Right ventricle myocardium inferior (tissue), 1 donor: ENCODE measurements at regions not wholly inside any gene's neighbourhood (a gene's known extent, or its start where the extent isn't known, plus 50 kb on each side); places are given as distances from the start of the nearest gene placed in this dataset.

Experiments used
- ATAC-seq: fragments of 200-7000 bp; cut with Tn5 transposase; one replicate; pipeline ENCODE4 v1.9.1; 2020; ENCODE audit warnings: mild to moderate bottlenecking, moderate library complexity
- DNase-seq: peaks from one replicate; pipeline ENCODE4 v3.0.0; 2021; ENCODE audit errors: missing footprints
- intact Hi-C: fragments of 100-400 bp; cut with DNase I; formaldehyde crosslinking; loops from one replicate; pipeline ENCODE4 v1.11.0; 2022
- donor health status: DM: no; HTN: yes; CAD: no; lungs with severe emphysema.

DNA sequence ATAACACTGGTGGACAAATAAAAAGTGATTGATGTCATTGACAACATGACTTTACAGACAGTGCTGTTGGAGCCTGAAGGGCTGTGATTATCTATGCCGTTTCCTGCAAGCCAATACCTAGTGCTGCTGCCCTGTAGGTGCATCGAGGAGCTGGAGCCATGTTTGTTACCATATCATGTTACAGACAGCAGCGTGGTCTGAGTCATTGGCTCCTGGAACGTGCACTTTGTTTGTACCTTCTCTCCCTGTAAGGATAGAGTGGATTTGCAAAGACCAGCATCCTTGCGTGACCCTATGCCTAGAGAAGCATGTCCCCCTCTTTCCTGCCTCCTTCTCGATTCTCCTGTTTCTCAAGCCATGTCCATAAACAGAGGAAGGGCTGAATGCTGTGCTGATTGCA lies 597.2 kb downstream of the TYW1 start:
- ATAC-seq (no peak), DNase-seq (no peak)
- intact Hi-C loops, result no loop called here

DNA sequence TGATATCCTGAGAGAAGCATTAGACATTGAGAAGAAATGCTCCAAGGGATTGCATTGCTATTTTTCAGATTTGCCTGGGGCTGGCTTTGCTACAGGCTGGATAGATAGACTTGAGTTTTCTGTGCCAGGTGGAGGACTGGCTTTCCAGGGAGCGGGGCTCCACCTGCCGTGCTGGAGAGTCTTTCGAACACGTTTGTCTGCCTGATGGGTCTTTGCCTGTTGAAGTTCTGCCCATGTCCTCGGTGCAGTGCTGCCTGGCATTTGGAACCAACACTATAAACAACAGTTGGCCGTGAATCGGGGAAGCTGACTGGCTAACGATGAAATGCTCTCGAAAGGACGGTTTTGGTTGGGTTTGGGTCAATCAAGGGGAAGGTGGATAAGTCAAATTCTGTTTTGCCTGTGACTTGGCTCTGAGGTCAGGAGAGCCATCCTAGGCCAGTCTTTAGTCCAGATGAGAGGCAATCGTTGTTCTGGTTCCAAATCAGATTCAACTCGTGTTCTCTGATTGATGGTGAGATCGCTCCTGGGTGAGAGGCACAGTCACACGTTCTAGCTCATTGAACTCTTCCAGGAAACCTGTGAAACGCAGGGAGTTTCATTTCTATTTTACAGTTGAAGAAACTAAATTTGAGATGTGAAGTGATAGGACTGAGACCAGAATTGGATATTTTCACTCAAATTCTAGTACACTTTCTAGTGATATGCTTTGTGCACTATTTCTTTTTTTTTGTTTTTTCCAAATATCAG lies 599.0 kb downstream of the TYW1 start:
- DNase-seq (no peak), ATAC-seq (no peak)

GRCh38 chr7:67597161-67597560 lies 600.5 kb downstream of the TYW1 start:
- ATAC-seq (no peak), DNase-seq (no peak)
- intact Hi-C loops, result no loop called here

More for the DNA sequence above, 599.0 kb downstream of the TYW1 start:
- intact Hi-C loops, result no loop called here

GRCh38 chr7:67598469-67598868 lies 601.8 kb downstream of the TYW1 start:
- DNase-seq (no peak), ATAC-seq (no peak)
- intact Hi-C loops, result no loop called here

DNA sequence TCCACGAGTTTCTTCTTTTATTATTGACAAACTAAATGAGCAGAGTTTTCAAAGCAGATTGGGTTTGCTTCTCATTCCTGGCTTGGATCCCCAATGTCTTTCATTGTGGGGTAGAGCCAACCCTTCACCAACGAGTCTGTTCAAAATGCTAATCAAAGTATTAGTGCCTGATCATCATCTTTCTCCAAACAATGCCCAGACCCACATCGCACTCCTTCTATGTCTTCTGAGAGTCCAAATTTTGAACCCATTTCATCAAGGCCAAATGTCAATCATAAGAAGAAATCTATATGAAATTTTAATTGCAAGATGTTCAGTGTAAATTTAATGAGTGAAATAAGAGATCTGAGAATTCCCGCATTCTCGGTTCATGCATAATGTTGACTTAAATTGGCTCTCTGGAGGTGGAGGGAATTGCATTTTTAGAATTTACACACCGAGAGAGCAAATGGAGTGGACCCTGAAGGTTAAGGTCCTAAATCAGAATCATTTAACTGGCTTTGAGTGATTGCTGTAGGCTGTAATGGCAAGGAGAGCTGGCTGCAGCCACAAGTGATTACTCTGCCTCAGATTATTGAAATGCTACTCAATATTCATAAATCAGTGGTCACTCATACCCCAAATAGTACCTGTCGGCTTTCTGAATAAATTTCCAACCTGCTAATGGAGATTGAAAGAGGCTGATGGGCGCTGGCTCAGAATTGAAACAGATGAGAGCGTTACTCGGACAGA lies 602.9 kb downstream of the TYW1 start:
- DNase-seq, result no peak
- intact Hi-C loops, result no loop called here

GRCh38 chr7:67602246-67602887 lies 605.7 kb downstream of the TYW1 start:
- no peak for ATAC-seq
- no peak for DNase-seq
- intact Hi-C loops, result no loop called here

More for the DNA sequence above, 602.9 kb downstream of the TYW1 start:
- no peak for ATAC-seq

DNA sequence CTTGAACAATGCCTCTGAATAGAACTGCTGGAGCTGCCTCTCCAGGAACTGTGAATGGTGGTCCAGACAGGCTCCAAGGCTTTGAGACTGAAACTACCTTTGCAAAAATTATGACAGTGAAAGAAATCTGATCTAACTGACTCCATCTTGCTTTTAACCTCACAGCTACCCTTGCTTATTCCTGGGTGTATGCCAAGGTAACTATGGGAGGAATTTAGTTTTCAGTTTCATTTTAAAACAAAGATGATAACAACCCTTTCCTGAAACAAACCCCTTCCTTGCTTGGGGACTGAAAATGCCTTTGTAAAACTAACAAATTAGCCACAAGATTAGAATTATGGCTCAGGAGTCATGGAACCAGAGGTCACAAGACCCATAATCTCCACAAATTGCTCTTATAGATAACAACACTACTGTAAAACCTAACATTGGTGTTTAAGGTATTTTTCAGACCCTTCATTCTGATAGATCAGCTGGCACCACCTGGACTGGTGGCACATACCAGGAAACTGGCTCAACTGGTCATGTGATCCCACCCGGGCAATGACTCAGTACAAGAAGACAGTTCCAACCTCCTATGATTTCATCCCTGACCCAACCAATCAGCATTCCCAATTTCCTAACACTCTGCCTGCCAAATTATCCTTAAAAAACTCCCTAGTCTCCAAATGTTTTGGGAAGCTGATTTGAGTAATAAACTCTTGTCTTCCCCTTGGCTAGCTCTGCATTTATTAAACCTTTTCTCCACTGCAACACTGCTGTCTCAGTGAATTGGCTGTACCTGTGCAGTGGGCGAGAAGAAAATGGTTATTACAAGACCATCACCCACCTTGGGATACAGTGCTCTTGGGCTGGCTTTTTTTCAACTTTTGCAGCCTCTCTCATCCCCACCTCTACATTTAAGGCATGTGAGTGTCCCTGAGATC lies 608.1 kb downstream of the TYW1 start:
- intact Hi-C loops, result no loop called here
- DNase-seq (no peak), ATAC-seq (no peak)

GRCh38 chr7:67608806-67609205 lies 612.2 kb downstream of the TYW1 start:
- intact Hi-C loops, result no loop called here
- DNase-seq (no peak), ATAC-seq (no peak)

- DNase-seq, result no peak
- intact Hi-C loops, result no loop called here
- no peak for ATAC-seq
Observed at GRCh38 chr7:67610897-67611296, 614.3 kb downstream of the TYW1 start.

GRCh38 chr7:67614843-67615242 lies 618.2 kb downstream of the TYW1 start:
- intact Hi-C loops, result no loop called here
- ATAC-seq, result no peak
- DNase-seq, result no peak

GRCh38 chr7:67616517-67616916 lies 619.9 kb downstream of the TYW1 start:
- DNase-seq (no peak), ATAC-seq (no peak)
- intact Hi-C loops, result no loop called here

DNA sequence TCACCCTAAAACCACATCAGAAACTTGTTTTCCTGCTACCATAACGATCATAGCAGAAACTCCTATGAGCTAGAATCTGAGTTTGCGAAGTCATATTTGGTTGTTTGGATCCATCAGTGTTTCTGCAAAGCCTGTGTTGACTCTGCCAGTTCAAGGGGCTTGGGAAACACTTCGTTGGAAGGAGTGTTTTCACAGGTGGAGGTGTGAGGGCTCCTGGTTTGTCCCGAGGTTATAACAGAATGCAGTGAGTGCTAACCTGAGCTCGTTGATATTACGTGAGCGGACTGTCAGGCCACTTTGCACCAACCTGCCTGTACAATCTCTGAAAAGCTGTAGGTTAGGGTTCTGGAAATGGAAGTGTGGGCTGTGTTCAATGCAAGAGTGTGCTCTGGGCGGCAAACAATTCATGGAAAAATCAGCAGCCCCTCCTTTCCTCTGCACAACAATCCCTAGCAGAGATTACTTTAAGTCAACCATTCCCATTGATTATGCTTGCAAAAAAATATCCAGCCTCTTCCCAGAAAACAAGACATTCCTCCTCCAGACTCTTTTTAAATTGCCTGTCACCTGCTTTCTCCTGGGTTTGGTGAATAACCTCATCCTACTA lies 622.0 kb downstream of the TYW1 start:
- no peak for ATAC-seq
- DNase-seq, result no peak
- intact Hi-C loops, result loop anchor here (1.0 kb wide), 1 partner anchor 100 kb away; no protein-coding TSS in a partner anchor

- ATAC-seq (no peak), DNase-seq (no peak)
- intact Hi-C loops, result loop anchor here (1.0 kb wide), 1 partner anchor 101 kb away; no protein-coding TSS in a partner anchor
Observed at GRCh38 chr7:67619175-67619574, 622.5 kb downstream of the TYW1 start.

GRCh38 chr7:67620216-67620933 lies 623.7 kb downstream of the TYW1 start:
- intact Hi-C loops, result loop anchor here (10.0 kb wide), 1 partner anchor 246 kb away; no protein-coding TSS in a partner anchor
- no peak for DNase-seq
- ATAC-seq, result no peak

DNA sequence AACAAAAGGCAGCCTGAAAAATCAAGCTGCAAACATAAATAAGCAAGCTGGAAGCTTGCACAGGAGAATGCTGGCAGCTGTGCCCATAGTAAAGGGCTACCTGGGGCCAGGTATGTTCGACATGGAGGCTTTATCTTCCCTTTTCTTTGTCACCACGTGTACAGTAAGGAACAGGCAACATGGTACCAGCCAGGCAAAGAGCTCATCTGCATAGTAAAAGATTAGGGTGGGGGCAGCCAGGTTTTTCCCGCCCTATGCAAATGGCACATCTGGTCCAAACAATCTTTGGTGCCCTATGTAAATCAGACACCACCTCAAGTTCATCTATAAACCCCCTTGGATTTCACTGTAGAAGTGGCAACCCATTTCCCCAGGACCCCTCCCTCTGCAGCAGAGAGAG lies 625.1 kb downstream of the TYW1 start:
- intact Hi-C loops, result loop anchor here (10.0 kb wide), 1 partner anchor 247 kb away; no protein-coding TSS in a partner anchor
- ATAC-seq, result no peak
- no peak for DNase-seq

GRCh38 chr7:67625257-67625737 lies 628.7 kb downstream of the TYW1 start:
- intact Hi-C loops, result loop anchor here (10.0 kb wide), 1 partner anchor 250 kb away; no protein-coding TSS in a partner anchor
- ATAC-seq (peak; percentile 90), DNase-seq (peak; percentile 83)

DNA sequence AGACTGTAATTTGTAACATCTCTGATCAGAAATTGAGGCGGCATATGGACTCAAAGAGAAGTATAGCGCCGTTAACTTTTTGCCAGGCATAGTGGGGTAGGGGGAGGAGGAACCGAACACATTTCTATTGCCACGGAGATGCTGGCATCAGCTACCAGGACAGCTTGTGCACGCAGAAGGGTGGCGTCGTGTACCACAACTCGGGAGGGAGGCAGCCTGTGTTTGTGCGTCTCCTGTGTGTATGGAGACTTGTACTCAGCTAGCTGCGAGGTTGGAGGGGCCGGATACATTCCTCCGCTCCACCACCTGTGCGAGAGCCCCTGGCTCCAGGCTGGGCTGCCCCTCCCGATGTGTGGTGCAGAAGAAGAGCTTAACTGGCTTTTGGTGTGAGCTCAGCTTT lies 634.8 kb downstream of the TYW1 start:
- ATAC-seq (no peak), DNase-seq (no peak)
- intact Hi-C loops, result no loop called here
